Medulla oblongata (tissue), 1 donor: ENCODE measurements at regions not wholly inside any gene's neighbourhood (a gene's known extent, or its start where the extent isn't known, plus 50 kb on each side); places are given as distances from the start of the nearest gene placed in this dataset.

Experiments used
- DNase-seq: peaks from one replicate; pipeline ENCODE4 v3.0.0-alpha.2; 2015; ENCODE audit errors: extremely low spot score

GRCh38 chr2:64704161-64704560 lies 50.4 kb upstream of the SERTAD2 start:
- no peak for DNase-seq

GRCh38 chr2:64704996-64705395 lies 51.3 kb upstream of the SERTAD2 start:
- DNase-seq, result no peak

- no peak for DNase-seq
These were observed 53.6 kb upstream of the SERTAD2 start for GRCh38 chr2:64707276-64707675.

- DNase-seq, result no peak
These were observed 55.1 kb upstream of the SERTAD2 start for GRCh38 chr2:64708829-64709228.

- no peak for DNase-seq
These were observed 57.6 kb upstream of the SERTAD2 start for GRCh38 chr2:64711252-64711800.

GRCh38 chr2:64713686-64714085 lies 60.0 kb upstream of the SERTAD2 start:
- no peak for DNase-seq

GRCh38 chr2:64716569-64716968 lies 62.9 kb upstream of the SERTAD2 start:
- peak; percentile 80 for DNase-seq

- DNase-seq, result peak; percentile 31
These were observed 64.7 kb upstream of the SERTAD2 start for GRCh38 chr2:64718250-64718885.

GRCh38 chr2:64720535-64721319 lies 67.0 kb upstream of the SERTAD2 start:
- DNase-seq, result peak; percentile 24

- no peak for DNase-seq
These were observed 67.6 kb upstream of the SERTAD2 start for GRCh38 chr2:64721320-64721623.

- DNase-seq, result no peak
These were observed 68.8 kb upstream of the SERTAD2 start for GRCh38 chr2:64722291-64723044.

- DNase-seq, result no peak
These were observed 73.5 kb upstream of the SERTAD2 start for GRCh38 chr2:64727013-64727767.

GRCh38 chr2:64727843-64728463 lies 74.2 kb upstream of the SERTAD2 start:
- no peak for DNase-seq

GRCh38 chr2:64730551-64731262 lies 77.0 kb upstream of the SERTAD2 start:
- peak; percentile 93 for DNase-seq

- no peak for DNase-seq
These were observed 77.5 kb upstream of the SERTAD2 start for GRCh38 chr2:64731263-64731643.

- DNase-seq, result no peak
These were observed 78.0 kb upstream of the SERTAD2 start for GRCh38 chr2:64731746-64732145.

- DNase-seq, result no peak
These were observed 78.4 kb upstream of the SERTAD2 start for GRCh38 chr2:64732146-64732545.

GRCh38 chr2:64735504-64735903 lies 81.8 kb upstream of the SERTAD2 start:
- no peak for DNase-seq

GRCh38 chr2:64737547-64737946 lies 83.8 kb upstream of the SERTAD2 start:
- DNase-seq, result no peak

- no peak for DNase-seq
These were observed 84.3 kb upstream of the SERTAD2 start for GRCh38 chr2:64738026-64738425.

- no peak for DNase-seq
These were observed 89.0 kb upstream of the SERTAD2 start for GRCh38 chr2:64742678-64743077.
